Body of pancreas (tissue), 4 donors: ENCODE measurements at regions not wholly inside any gene's neighbourhood (a gene's known extent, or its start where the extent isn't known, plus 50 kb on each side); places are given as distances from the start of the nearest gene placed in this dataset.

Source experiments
- CTCF ChIP-seq, 7 experiments: fragments of 450-650 bp in 4 of 7; fragments of 200-600 bp in 3 of 7; sonication (generic) in 3 of 7; IDR thresholded peaks; one replicate each; pipeline ENCODE4 v1.5.1; 2016 to 2019; ENCODE audit warnings: antibody characterized with exemption in 7 of 7
- POLR2A ChIP-seq, 3 donors: fragments of 450-650 bp; IDR thresholded peaks; one replicate each; pipeline ENCODE4 v1.6.1; 2016; ENCODE audit warnings: antibody characterized with exemption in 3 of 3, mild to moderate bottlenecking in 2 of 3

GRCh38 chr16:73124097-73124652, 76.2 kb upstream of the ZFHX3 start:
- TF ChIP-seq POLR2A (IDR thresholded peaks at IDR 0.05) = no peak
- no peak for TF ChIP-seq CTCF (IDR thresholded peaks at IDR 0.05)
